GM10248 (cell line): ENCODE measurements at regions not wholly inside any gene's neighbourhood (a gene's known extent, or its start where the extent isn't known, plus 50 kb on each side); places are given as distances from the start of the nearest gene placed in this dataset.
"Not testable (repeated sequence)": the region's sequence is repeated elsewhere in the genome, so short reads cannot be mapped to it uniquely, and the experiment has no call there.

Experiments used
- CTCF ChIA-PET: fragments of 300-600 bp; sonication (Branson Sonifier 250); formaldehyde crosslinking; extraction: SDS; loops from one replicate; lab custom pipeline; 2021; ENCODE audit warnings: antibody characterized with exemption; lab: Yijun Ruan, JAX
- POLR2A ChIA-PET: fragments of 350-650 bp; sonication (Branson Sonifier 250); formaldehyde crosslinking; extraction: SDS; loops from one replicate; lab custom pipeline; 2020; ENCODE audit warnings: antibody characterized with exemption; lab: Yijun Ruan, JAX
- DNase-seq: peaks from one replicate; pipeline ENCODE4 v3.0.0; 2012; ENCODE audit errors: extremely low spot score
- CTCF ChIP-seq: IDR thresholded peaks from 2 replicates; pipeline ENCODE4 v1.5.1; 2012; ENCODE audit warnings: mild to moderate bottlenecking, low read depth; ENCODE audit errors: extremely low read depth, missing control alignments, control extremely low read depth

GRCh38 chr13:80530191-80530590, 189.3 kb upstream of the SPRY2 start:
- CTCF ChIA-PET, result no interaction called here
- DNase-seq, result no peak
- TF ChIP-seq CTCF, result no peak
- POLR2A ChIA-PET, result no interaction called here

- no peak for DNase-seq
- no peak for TF ChIP-seq CTCF
These were observed 188.8 kb upstream of the SPRY2 start for GRCh38 chr13:80529734-80530133.

GRCh38 chr13:80528733-80529132, 187.8 kb upstream of the SPRY2 start:
- ChIA-PET POLR2A (no interaction called here), CTCF (no interaction called here)
- DNase-seq, result no peak
- no peak for TF ChIP-seq CTCF

More at GRCh38 chr13:80529734-80530133, 188.8 kb upstream of the SPRY2 start:
- ChIA-PET CTCF (no interaction called here), POLR2A (no interaction called here)

GRCh38 chr13:80527400-80527799, 186.5 kb upstream of the SPRY2 start:
- no peak for DNase-seq
- no peak for TF ChIP-seq CTCF
- ChIA-PET POLR2A (no interaction called here), CTCF (interaction anchor here (1.1 kb wide), 1 partner anchor 29 kb away, joined by 4 read pairs; no protein-coding TSS in a partner anchor)

- TF ChIP-seq CTCF, result no peak
- ChIA-PET POLR2A (interaction anchor here (0.6 kb wide), 1 partner anchor 275 kb away, joined by 4 read pairs; no protein-coding TSS in a partner anchor), CTCF (interaction anchor here (1.2 kb wide), 1 partner anchor 20 kb away, joined by 3 read pairs; no protein-coding TSS in a partner anchor)
- no peak for DNase-seq
These were observed 183.7 kb upstream of the SPRY2 start for GRCh38 chr13:80524447-80525215.

- DNase-seq, result no peak
- no peak for TF ChIP-seq CTCF
- ChIA-PET POLR2A (no interaction called here), CTCF (no interaction called here)
These were observed 182.2 kb upstream of the SPRY2 start for GRCh38 chr13:80523134-80523533.

- DNase-seq, POLR2A ChIA-PET, CTCF ChIA-PET: not testable (repeated sequence)
These were observed 181.5 kb upstream of the SPRY2 start for GRCh38 chr13:80522463-80522862.
